IMR-90 (cell line): ENCODE measurements at regions not wholly inside any gene's neighbourhood (a gene's known extent, or its start where the extent isn't known, plus 50 kb on each side); places are given as distances from the start of the nearest gene placed in this dataset.

ENCODE experiments used
- ATAC-seq: fragments of 200-7000 bp; cut with Tn5 transposase; 2 replicates; pipeline ENCODE4 v1.9.1; 2020; ENCODE audit warnings: low read depth, mild to moderate bottlenecking, moderate library complexity
- BruUV-seq: library from RNA; stranded (reverse); fragments of 400-500 nt; replicated peaks from 2 replicates; lab custom pipeline; 2021; lab: Mats Ljungman, UMichigan
- CTCF ChIA-PET: fragments of 300-600 bp; formaldehyde crosslinking; extraction: SDS; loops from one replicate; lab custom pipeline; 2021; ENCODE audit warnings: antibody characterized with exemption; lab: Yijun Ruan, JAX
- POLR2A ChIA-PET: fragments of 300-600 bp; sonication (Branson Sonifier 250); formaldehyde crosslinking; loops from one replicate; lab custom pipeline; 2022; ENCODE audit warnings: antibody characterized with exemption; ENCODE audit not compliant: unreplicated experiment; lab: Charles Lee
- DNase-seq: peaks from one replicate; pipeline ENCODE4 v3.0.0; 2013
- H2AFZ ChIP-seq: replicated peaks from 2 replicates; pipeline ENCODE3; 2013; ENCODE audit warnings: low read length, mild to moderate bottlenecking; ENCODE audit not compliant: poor library complexity
- H2AK5ac ChIP-seq: 2 replicates; pipeline ENCODE4 v1.6.1; 2013; ENCODE audit warnings: low read depth, low read length, inconsistent platforms
- H2AK9ac ChIP-seq: replicated peaks from 2 replicates; pipeline ENCODE3; 2013; ENCODE audit warnings: mild to moderate bottlenecking, low read depth, low read length, moderate library complexity; ENCODE audit not compliant: poor library complexity
- H2BK120ac ChIP-seq: 2 replicates; pipeline ENCODE4 v1.6.1; 2013; ENCODE audit warnings: low read depth, low read length, inconsistent platforms
- H2BK15ac ChIP-seq: 3 replicates; pipeline ENCODE4 v1.6.1; 2013; ENCODE audit warnings: low read depth, low read length, inconsistent platforms
- H2BK20ac ChIP-seq: 2 replicates; pipeline ENCODE4 v1.6.1; 2013; ENCODE audit warnings: low read depth, mild to moderate bottlenecking, inconsistent platforms, low read length, moderate library complexity
- H2BK5ac ChIP-seq: 2 replicates; pipeline ENCODE4 v1.6.1; 2013; ENCODE audit warnings: mild to moderate bottlenecking, low read depth, low read length, inconsistent platforms; ENCODE audit not compliant: poor library complexity, severe bottlenecking
- H3K14ac ChIP-seq: replicated peaks from 2 replicates; pipeline ENCODE4 v1.6.1; 2013; ENCODE audit warnings: low read depth, low read length, inconsistent platforms
- H3K18ac ChIP-seq: 2 replicates; pipeline ENCODE4 v1.6.1; 2013; ENCODE audit warnings: low read depth, low read length, control low read depth
- H3K23ac ChIP-seq: 2 replicates; pipeline ENCODE4 v1.6.1; 2013; ENCODE audit warnings: low read depth, low read length, inconsistent platforms
- H3K27ac ChIP-seq: 2 replicates; pipeline ENCODE4 v1.5.1; 2013; ENCODE audit warnings: mild to moderate bottlenecking, control low read depth, low read length; ENCODE audit not compliant: insufficient read depth
- H3K27me3 ChIP-seq: 2 replicates; pipeline ENCODE4 v1.6.1; 2013; ENCODE audit warnings: low read length; ENCODE audit not compliant: control insufficient read depth, insufficient read depth
- H3K36me3 ChIP-seq: 2 replicates; pipeline ENCODE4 v1.6.1; 2013; ENCODE audit warnings: low read length, mixed read lengths; ENCODE audit not compliant: control insufficient read depth, insufficient read depth
- H3K4ac ChIP-seq: 2 replicates; pipeline ENCODE4 v1.6.1; 2013; ENCODE audit warnings: low read depth, low read length, inconsistent platforms
- H3K4me1 ChIP-seq: 2 replicates; pipeline ENCODE4 v1.6.1; 2013; ENCODE audit warnings: low read length, mixed read lengths; ENCODE audit not compliant: control insufficient read depth, insufficient read depth
- H3K4me2 ChIP-seq: 2 replicates; pipeline ENCODE4 v1.6.1; 2013; ENCODE audit warnings: low read depth, mild to moderate bottlenecking, control low read depth, low read length, moderate library complexity
- H3K4me3 ChIP-seq: 2 replicates; pipeline ENCODE4 v1.5.1; 2013; ENCODE audit warnings: low read depth, mild to moderate bottlenecking, control low read depth, low read length, moderate library complexity; ENCODE audit not compliant: insufficient read depth
- H3K56ac ChIP-seq: 2 replicates; pipeline ENCODE4 v1.6.1; 2013; ENCODE audit warnings: low read length, inconsistent platforms; ENCODE audit not compliant: insufficient read depth; ENCODE audit errors: extremely low read depth
- H3K79me1 ChIP-seq, 2 experiments: 2 replicates each; pipeline ENCODE4 v1.6.1; 2013; ENCODE audit warnings: low read length in 2 of 2, inconsistent platforms in 1 of 2, low read depth in 1 of 2
- H3K9ac ChIP-seq: 2 replicates; pipeline ENCODE4 v1.6.1; 2013; ENCODE audit warnings: low read depth, low read length, control low read depth
- H3K9me1 ChIP-seq: 2 replicates; pipeline ENCODE4 v1.6.1; 2013; ENCODE audit warnings: low read length, inconsistent platforms; ENCODE audit not compliant: insufficient read depth
- H3K9me3 ChIP-seq: 2 replicates; pipeline ENCODE4 v1.6.1; 2013; ENCODE audit warnings: low read length; ENCODE audit not compliant: control insufficient read depth, insufficient read depth
- H4K20me1 ChIP-seq: 2 replicates; pipeline ENCODE4 v1.6.1; 2013; ENCODE audit warnings: low read length, inconsistent platforms; ENCODE audit not compliant: insufficient read depth
- H4K5ac ChIP-seq: 2 replicates; pipeline ENCODE4 v1.6.1; 2013; ENCODE audit warnings: mild to moderate bottlenecking, low read depth, low read length, control low read depth
- H4K8ac ChIP-seq, 2 experiments: 2 replicates each; pipeline ENCODE4 v1.6.1; 2013; ENCODE audit warnings: low read depth in 2 of 2, low read length in 2 of 2, control low read depth in 1 of 2, inconsistent platforms in 1 of 2
- H4K91ac ChIP-seq: 2 replicates; pipeline ENCODE4 v1.6.1; 2013; ENCODE audit warnings: low read depth, low read length, inconsistent platforms; ENCODE audit not compliant: insufficient read depth
- BHLHE40 ChIP-seq: fragments of 150-350 bp; IDR thresholded peaks from 2 replicates; pipeline ENCODE4 v1.6.1; 2016; ENCODE audit warnings: mild to moderate bottlenecking, low read depth, low read length
- CEBPB ChIP-seq: IDR thresholded peaks from 2 replicates; pipeline ENCODE4 v1.6.1; 2012; ENCODE audit warnings: low read depth, low read length, improper control_type of control experiment
- MAZ ChIP-seq: IDR thresholded peaks from 2 replicates; pipeline ENCODE4 v1.6.1; 2012; ENCODE audit warnings: low read depth, mild to moderate bottlenecking, low read length, improper control_type of control experiment, moderate library complexity, borderline replicate concordance
- MXI1 ChIP-seq: IDR thresholded peaks from 2 replicates; pipeline ENCODE4 v1.6.1; 2012; ENCODE audit warnings: low read depth, mild to moderate bottlenecking, low read length, moderate library complexity, borderline replicate concordance
- POLR2A ChIP-seq: IDR thresholded peaks from 2 replicates; pipeline ENCODE4 v1.6.1; 2012; ENCODE audit warnings: mild to moderate bottlenecking, low read depth, low read length
- RAD21 ChIP-seq: IDR thresholded peaks from 2 replicates; pipeline ENCODE4 v1.6.1; 2012; ENCODE audit warnings: low read length, improper control_type of control experiment
- RCOR1 ChIP-seq: IDR thresholded peaks from 2 replicates; pipeline ENCODE4 v1.6.1; 2012; ENCODE audit warnings: mild to moderate bottlenecking, low read length, improper control_type of control experiment; ENCODE audit not compliant: insufficient replicate concordance
- dilution Hi-C: fragments of 300-500 bp; cut with HindIII; formaldehyde crosslinking; loops from one replicate; pipeline ENCODE4 v1.14.3; 2018; ENCODE audit warnings: low sequenced_read_pairs; ENCODE audit not compliant: unreplicated experiment
- in situ Hi-C: fragments of 300-500 bp; cut with MboI; formaldehyde crosslinking; loops from 3 replicates; pipeline ENCODE4 v1.14.3; 2019; ENCODE audit warnings: low sequenced_read_pairs, inconsistent platforms, mixed read lengths
- intact Hi-C: fragments of 100-400 bp; cut with micrococcal nuclease; formaldehyde crosslinking; loops from 2 replicates; pipeline ENCODE4 v1.10.0; 2022
- TF ChIP-seq, protein P1 (sequence below): conservative IDR thresholded peaks from 2 replicates; pipeline ENCODE4 v1.5.1; 2012; ENCODE audit warnings: mild to moderate bottlenecking, low read depth, low read length, improper control_type of control experiment

GRCh38 chr3:5799398-5799797 is 611.9 kb downstream of the EDEM1 start:
- BruUV-seq: no TSS peak
- no peak for TF ChIP-seq CEBPB
- TF ChIP-seq, protein P1, sequence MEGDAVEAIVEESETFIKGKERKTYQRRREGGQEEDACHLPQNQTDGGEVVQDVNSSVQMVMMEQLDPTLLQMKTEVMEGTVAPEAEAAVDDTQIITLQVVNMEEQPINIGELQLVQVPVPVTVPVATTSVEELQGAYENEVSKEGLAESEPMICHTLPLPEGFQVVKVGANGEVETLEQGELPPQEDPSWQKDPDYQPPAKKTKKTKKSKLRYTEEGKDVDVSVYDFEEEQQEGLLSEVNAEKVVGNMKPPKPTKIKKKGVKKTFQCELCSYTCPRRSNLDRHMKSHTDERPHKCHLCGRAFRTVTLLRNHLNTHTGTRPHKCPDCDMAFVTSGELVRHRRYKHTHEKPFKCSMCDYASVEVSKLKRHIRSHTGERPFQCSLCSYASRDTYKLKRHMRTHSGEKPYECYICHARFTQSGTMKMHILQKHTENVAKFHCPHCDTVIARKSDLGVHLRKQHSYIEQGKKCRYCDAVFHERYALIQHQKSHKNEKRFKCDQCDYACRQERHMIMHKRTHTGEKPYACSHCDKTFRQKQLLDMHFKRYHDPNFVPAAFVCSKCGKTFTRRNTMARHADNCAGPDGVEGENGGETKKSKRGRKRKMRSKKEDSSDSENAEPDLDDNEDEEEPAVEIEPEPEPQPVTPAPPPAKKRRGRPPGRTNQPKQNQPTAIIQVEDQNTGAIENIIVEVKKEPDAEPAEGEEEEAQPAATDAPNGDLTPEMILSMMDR: no peak
- TF ChIP-seq POLR2A: no peak
- TF ChIP-seq MXI1: no peak
- TF ChIP-seq MAZ: no peak
- no peak for TF ChIP-seq BHLHE40
- TF ChIP-seq RAD21: no peak
- no peak for TF ChIP-seq RCOR1
- Histone ChIP-seq H3K14ac (no peak overlapping the region), H4K91ac (no peak overlapping the region), H2AK9ac (no peak overlapping the region), H2BK5ac (no peak overlapping the region), H3K18ac (no peak overlapping the region), H3K9me3 (peaks cover 6% of the 10 kb centered on the region), H2AK5ac (no peak overlapping the region), H4K5ac (no peak overlapping the region), H2BK20ac (no peak overlapping the region), H3K4ac (no peak overlapping the region), H3K27me3 (no peaks in the 10 kb centered on the region), H2BK15ac (no peak overlapping the region), H4K20me1 (no peaks in the 10 kb centered on the region), H3K56ac (no peak overlapping the region), H3K36me3 (no peaks in the 10 kb centered on the region), H3K9ac (no peak overlapping the region), H4K8ac (no peak overlapping the region), H2AFZ (no peak overlapping the region), H3K27ac (no peak overlapping the region), H2BK120ac (no peak overlapping the region), H3K9me1 (no peaks in the 10 kb centered on the region), H3K79me1 (no peaks in the 10 kb centered on the region), H3K4me3 (no peak overlapping the region), H3K4me1 (no peaks in the 10 kb centered on the region), H3K23ac (no peak overlapping the region), H3K4me2 (no peak overlapping the region)
- intact Hi-C loops (no loop called here), dilution Hi-C loops (no loop called here), in situ Hi-C loops (no loop called here)
- ATAC-seq (no peak), DNase-seq (no peak)
- CTCF ChIA-PET: interaction anchor here (0.7 kb wide), 1 partner anchor 17 kb away, joined by 3 read pairs; no protein-coding TSS in a partner anchor
- POLR2A ChIA-PET: no interaction called here
